IMR-90 (cell line): ENCODE measurements at regions not wholly inside any gene's neighbourhood (a gene's known extent, or its start where the extent isn't known, plus 50 kb on each side); places are given as distances from the start of the nearest gene placed in this dataset.

Source experiments
- CEBPB ChIP-seq: IDR thresholded peaks from 2 replicates; pipeline ENCODE4 v1.6.1; 2012; ENCODE audit warnings: low read depth, low read length, improper control_type of control experiment
- CHD1 ChIP-seq: IDR thresholded peaks from 2 replicates; pipeline ENCODE4 v1.6.1; 2012; ENCODE audit warnings: low read depth, low read length, improper control_type of control experiment
- ELK1 ChIP-seq: fragments of 150-350 bp; IDR thresholded peaks from 2 replicates; pipeline ENCODE4 v1.6.1; 2016; ENCODE audit warnings: low read depth, mild to moderate bottlenecking, low read length, moderate library complexity, borderline replicate concordance
- FOS ChIP-seq: fragments of 150-350 bp; IDR thresholded peaks from 2 replicates; pipeline ENCODE4 v1.6.1; 2016; ENCODE audit warnings: low read depth, low read length
- MAFK ChIP-seq: IDR thresholded peaks from 2 replicates; pipeline ENCODE4 v1.6.1; 2012; ENCODE audit warnings: low read depth, low read length, improper control_type of control experiment
- MAZ ChIP-seq: IDR thresholded peaks from 2 replicates; pipeline ENCODE4 v1.6.1; 2012; ENCODE audit warnings: low read depth, mild to moderate bottlenecking, low read length, improper control_type of control experiment, moderate library complexity, borderline replicate concordance
- NFE2L2 ChIP-seq: fragments of 150-350 bp; IDR thresholded peaks from 2 replicates; pipeline ENCODE4 v1.6.1; 2016; ENCODE audit warnings: low read depth, mild to moderate bottlenecking, low read length
- POLR2A ChIP-seq: IDR thresholded peaks from 2 replicates; pipeline ENCODE4 v1.6.1; 2012; ENCODE audit warnings: mild to moderate bottlenecking, low read depth, low read length
- RCOR1 ChIP-seq: IDR thresholded peaks from 2 replicates; pipeline ENCODE4 v1.6.1; 2012; ENCODE audit warnings: mild to moderate bottlenecking, low read length, improper control_type of control experiment; ENCODE audit not compliant: insufficient replicate concordance
- RFX5 ChIP-seq: IDR thresholded peaks from 2 replicates; pipeline ENCODE4 v1.8.0; 2012; ENCODE audit warnings: low read depth, mild to moderate bottlenecking, low read length, moderate library complexity
- SMC3 ChIP-seq: fragments of 150-350 bp; IDR thresholded peaks from 2 replicates; pipeline ENCODE4 v1.6.1; 2016; ENCODE audit warnings: low read depth, mild to moderate bottlenecking, antibody characterized with exemption, low read length, moderate library complexity
- USF2 ChIP-seq: fragments of 150-350 bp; IDR thresholded peaks from 2 replicates; pipeline ENCODE4 v1.6.1; 2017; ENCODE audit warnings: mild to moderate bottlenecking, antibody characterized with exemption, low read length, low read depth
- TF ChIP-seq, protein P1 (sequence below): conservative IDR thresholded peaks from 2 replicates; pipeline ENCODE4 v1.5.1; 2012; ENCODE audit warnings: mild to moderate bottlenecking, low read depth, low read length, improper control_type of control experiment

- TF ChIP-seq MAZ (no peak), MAFK (no peak), CEBPB (no peak), RFX5 (no peak), USF2 (no peak), CHD1 (no peak), NFE2L2 (no peak), ELK1 (no peak), POLR2A (no peak), FOS (no peak), SMC3 (no peak), RCOR1 (no peak)
- TF ChIP-seq, protein P1, sequence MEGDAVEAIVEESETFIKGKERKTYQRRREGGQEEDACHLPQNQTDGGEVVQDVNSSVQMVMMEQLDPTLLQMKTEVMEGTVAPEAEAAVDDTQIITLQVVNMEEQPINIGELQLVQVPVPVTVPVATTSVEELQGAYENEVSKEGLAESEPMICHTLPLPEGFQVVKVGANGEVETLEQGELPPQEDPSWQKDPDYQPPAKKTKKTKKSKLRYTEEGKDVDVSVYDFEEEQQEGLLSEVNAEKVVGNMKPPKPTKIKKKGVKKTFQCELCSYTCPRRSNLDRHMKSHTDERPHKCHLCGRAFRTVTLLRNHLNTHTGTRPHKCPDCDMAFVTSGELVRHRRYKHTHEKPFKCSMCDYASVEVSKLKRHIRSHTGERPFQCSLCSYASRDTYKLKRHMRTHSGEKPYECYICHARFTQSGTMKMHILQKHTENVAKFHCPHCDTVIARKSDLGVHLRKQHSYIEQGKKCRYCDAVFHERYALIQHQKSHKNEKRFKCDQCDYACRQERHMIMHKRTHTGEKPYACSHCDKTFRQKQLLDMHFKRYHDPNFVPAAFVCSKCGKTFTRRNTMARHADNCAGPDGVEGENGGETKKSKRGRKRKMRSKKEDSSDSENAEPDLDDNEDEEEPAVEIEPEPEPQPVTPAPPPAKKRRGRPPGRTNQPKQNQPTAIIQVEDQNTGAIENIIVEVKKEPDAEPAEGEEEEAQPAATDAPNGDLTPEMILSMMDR, result no peak
Measured at GRCh38 chr4:18930487-18930886, 908.9 kb upstream of the LCORL start.
